Transverse colon (tissue), 4 donors: ENCODE measurements at regions not wholly inside any gene's neighbourhood (a gene's known extent, or its start where the extent isn't known, plus 50 kb on each side); places are given as distances from the start of the nearest gene placed in this dataset.

ENCODE experiments used
- POLR2A ChIP-seq: fragments of 450-650 bp; IDR thresholded peaks from one replicate; pipeline ENCODE4 v1.6.1; 2016; ENCODE audit warnings: antibody characterized with exemption, mild to moderate bottlenecking, moderate library complexity
- POLR2AphosphoS5 ChIP-seq, 3 donors: sonication (generic); formaldehyde crosslinking; IDR thresholded peaks; one replicate each; pipeline ENCODE4 v1.6.1; 2016; ENCODE audit warnings: antibody characterized with exemption in 3 of 3
- TF ChIP-seq, protein P1 (sequence below), 5 experiments: fragments of 200-600 bp in 3 of 5; fragments of 450-650 bp in 2 of 5; sonication (generic) in 3 of 5; IDR thresholded peaks; 1 replicate in 2 of 5; 2 replicates in 3 of 5; pipeline ENCODE4 v1.5.1; 2016 to 2017; ENCODE audit warnings: antibody characterized with exemption in 5 of 5, inconsistent platforms in 3 of 5, mild to moderate bottlenecking in 2 of 5, moderate library complexity in 1 of 5

DNA sequence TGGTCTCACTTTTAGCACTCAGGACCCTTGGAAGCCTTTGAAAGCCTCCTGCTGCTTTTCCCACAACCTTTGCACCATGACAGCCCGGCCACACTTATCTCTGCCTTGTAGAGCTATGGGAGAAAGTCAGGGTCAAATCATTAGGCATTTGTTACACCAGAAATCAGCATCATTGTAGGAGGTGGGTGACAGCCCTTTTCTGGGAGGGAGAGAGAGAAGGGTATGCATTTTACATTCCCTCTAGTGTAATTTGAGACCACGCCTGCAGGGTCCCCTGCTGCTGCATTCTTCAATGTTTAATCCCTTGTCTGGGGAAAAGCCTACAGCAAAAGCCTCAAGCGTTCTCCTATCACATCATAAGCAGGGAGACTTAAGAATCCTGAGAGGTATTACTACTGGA lies 766.8 kb upstream of the FAM98A start:
- TF ChIP-seq, protein P1, sequence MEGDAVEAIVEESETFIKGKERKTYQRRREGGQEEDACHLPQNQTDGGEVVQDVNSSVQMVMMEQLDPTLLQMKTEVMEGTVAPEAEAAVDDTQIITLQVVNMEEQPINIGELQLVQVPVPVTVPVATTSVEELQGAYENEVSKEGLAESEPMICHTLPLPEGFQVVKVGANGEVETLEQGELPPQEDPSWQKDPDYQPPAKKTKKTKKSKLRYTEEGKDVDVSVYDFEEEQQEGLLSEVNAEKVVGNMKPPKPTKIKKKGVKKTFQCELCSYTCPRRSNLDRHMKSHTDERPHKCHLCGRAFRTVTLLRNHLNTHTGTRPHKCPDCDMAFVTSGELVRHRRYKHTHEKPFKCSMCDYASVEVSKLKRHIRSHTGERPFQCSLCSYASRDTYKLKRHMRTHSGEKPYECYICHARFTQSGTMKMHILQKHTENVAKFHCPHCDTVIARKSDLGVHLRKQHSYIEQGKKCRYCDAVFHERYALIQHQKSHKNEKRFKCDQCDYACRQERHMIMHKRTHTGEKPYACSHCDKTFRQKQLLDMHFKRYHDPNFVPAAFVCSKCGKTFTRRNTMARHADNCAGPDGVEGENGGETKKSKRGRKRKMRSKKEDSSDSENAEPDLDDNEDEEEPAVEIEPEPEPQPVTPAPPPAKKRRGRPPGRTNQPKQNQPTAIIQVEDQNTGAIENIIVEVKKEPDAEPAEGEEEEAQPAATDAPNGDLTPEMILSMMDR (IDR thresholded peaks at IDR 0.05) = no peak
- TF ChIP-seq POLR2A (no peak), POLR2AphosphoS5 (IDR thresholded peaks at IDR 0.05) (no peak)
